Breast epithelium (tissue), 3 donors: ENCODE measurements at regions not wholly inside any gene's neighbourhood (a gene's known extent, or its start where the extent isn't known, plus 50 kb on each side); places are given as distances from the start of the nearest gene placed in this dataset.

Experiments used
- POLR2A ChIP-seq: fragments of 450-650 bp; IDR thresholded peaks from one replicate; pipeline ENCODE4 v1.6.1; 2016; ENCODE audit warnings: antibody characterized with exemption, mild to moderate bottlenecking, moderate library complexity
- POLR2AphosphoS5 ChIP-seq, 3 donors: sonication (generic); formaldehyde crosslinking; IDR thresholded peaks; one replicate each; pipeline ENCODE4 v1.6.1; 2017; ENCODE audit warnings: antibody characterized with exemption in 3 of 3
- TF ChIP-seq, protein P1 (sequence below), 3 donors: fragments of 450-650 bp; IDR thresholded peaks; one replicate each; pipeline ENCODE4 v1.5.1; 2016 to 2017; ENCODE audit warnings: antibody characterized with exemption in 3 of 3, mild to moderate bottlenecking in 3 of 3, moderate library complexity in 3 of 3

GRCh38 chr3:197373096-197373495 lies 74.7 kb upstream of the DLG1 start:
- TF ChIP-seq POLR2A (no peak), POLR2AphosphoS5 (IDR thresholded peaks at IDR 0.05) (no peak)
- TF ChIP-seq, protein P1, sequence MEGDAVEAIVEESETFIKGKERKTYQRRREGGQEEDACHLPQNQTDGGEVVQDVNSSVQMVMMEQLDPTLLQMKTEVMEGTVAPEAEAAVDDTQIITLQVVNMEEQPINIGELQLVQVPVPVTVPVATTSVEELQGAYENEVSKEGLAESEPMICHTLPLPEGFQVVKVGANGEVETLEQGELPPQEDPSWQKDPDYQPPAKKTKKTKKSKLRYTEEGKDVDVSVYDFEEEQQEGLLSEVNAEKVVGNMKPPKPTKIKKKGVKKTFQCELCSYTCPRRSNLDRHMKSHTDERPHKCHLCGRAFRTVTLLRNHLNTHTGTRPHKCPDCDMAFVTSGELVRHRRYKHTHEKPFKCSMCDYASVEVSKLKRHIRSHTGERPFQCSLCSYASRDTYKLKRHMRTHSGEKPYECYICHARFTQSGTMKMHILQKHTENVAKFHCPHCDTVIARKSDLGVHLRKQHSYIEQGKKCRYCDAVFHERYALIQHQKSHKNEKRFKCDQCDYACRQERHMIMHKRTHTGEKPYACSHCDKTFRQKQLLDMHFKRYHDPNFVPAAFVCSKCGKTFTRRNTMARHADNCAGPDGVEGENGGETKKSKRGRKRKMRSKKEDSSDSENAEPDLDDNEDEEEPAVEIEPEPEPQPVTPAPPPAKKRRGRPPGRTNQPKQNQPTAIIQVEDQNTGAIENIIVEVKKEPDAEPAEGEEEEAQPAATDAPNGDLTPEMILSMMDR (IDR thresholded peaks at IDR 0.05) = no peak
